HG03066 (cell line): ENCODE measurements at regions not wholly inside any gene's neighbourhood (a gene's known extent, or its start where the extent isn't known, plus 50 kb on each side); places are given as distances from the start of the nearest gene placed in this dataset.

Source experiments
- ATAC-seq: cut with Tn5 transposase; IDR thresholded peaks from one replicate; pipeline ENCODE4 v1.9.1; 2021; ENCODE audit warnings: low read depth; ENCODE audit not compliant: unreplicated experiment

DNA sequence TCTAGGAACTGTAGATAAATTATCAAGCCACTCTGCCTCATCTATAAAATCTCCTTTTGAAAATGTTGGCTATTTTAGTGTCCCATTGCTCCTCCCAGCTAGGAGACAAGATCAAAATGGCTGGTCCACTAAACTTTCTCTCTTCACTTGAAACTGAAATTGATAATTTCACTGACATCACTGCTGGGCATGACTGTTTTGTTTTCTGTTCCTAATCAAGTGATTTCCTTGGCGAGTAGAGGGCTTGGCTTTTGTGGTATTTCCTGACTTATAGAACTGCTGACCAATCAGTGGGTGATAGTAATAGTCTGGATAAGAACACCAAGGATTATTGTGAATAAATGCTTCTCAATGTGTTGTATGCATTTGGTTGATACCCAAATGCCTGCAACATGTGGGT is 2152.9 kb downstream of the ARAP2 start:
- ATAC-seq = no peak

DNA sequence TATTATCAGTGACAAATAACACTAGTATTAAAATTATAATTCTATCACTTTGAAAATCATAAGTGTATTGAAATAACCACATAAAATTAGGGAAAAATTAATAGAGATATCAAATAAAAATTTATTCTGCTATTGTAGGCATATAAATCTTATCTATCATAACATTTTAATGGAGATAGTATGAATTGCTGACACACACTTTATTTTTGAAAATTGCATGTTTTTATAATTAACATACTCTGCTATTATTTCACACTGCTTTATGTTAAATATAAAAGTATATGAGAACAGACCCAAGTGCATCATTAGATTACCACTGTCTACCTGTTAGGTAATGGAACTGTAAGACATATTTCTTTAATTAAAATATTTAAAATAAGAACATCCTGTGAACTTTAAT is 2150.2 kb downstream of the ARAP2 start:
- no peak for ATAC-seq

DNA sequence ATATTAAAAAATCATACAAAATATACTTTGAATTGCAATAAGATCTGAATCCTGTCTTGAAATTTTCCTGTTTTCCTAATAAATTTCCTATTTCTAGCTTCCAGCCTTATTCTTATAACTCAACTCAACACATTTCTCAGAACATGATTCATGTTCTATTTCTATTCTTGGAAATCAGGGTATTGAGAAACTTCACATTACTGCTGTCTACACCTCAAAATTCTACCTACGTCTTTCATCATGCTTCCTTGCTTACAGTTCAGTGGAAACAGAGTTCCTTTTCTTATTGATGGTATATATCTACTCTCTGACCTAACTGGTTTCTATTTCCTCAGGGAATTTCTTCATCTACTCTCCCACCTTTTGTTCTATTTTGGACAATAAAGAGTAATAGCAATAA is 2139.0 kb downstream of the ARAP2 start:
- ATAC-seq = no peak

DNA sequence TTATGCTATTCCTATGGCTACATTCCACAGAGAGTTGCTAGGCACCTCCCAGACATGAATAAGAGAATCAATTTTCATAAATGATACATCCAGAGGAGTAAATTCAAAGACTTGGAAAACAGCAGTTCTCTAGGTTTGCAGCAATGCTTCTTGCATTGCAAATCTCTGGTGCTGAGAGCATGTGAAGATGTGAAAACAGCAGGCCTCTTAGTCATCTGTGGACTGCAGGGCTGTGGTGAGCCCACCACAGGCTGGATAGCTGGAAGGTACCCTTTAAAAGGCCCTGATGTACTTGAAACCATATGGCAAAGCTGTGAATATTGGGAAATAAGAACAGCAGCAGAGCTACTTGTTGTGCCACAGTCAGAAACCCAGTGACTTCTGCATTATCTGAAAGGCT is 2135.9 kb downstream of the ARAP2 start:
- ATAC-seq = no peak

DNA sequence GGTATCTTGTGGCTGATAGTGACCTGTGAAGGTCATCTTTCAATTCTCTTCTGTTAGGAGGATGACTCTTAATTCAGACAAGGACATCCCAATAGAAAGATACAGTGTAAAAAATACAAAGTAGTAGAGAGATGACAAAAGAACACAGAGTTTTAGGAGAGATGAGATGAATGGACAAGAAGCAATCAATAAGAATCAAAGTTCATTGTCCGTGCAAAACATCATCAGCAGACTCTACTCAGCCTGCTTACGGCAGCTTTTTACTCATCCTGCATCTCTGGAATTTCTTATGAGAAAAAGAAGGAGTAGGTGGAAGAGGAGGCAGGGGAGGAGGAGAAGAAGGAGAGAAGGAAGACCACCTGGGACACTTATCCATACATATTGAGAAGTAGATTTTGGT is 2131.7 kb downstream of the ARAP2 start:
- no peak for ATAC-seq

DNA sequence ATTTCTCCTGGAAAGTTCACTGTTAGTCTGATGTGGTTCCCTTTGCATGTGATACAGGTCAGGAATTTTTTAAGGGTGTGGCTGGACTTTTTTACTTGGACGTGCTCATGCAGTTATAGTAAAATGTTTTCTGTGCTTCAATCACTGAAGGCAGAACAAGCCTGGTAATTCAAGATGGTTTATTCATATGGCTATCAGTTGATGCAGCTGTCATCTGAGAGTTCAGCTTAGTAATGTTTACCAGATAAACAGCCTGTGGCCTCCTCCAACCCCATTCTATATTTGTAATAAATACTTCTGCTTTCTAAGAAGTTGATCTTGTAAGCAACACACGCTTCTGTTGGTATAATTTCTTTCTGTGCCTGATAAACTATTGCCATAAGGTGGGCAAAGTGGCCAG is 2105.9 kb downstream of the ARAP2 start:
- ATAC-seq = no peak

DNA sequence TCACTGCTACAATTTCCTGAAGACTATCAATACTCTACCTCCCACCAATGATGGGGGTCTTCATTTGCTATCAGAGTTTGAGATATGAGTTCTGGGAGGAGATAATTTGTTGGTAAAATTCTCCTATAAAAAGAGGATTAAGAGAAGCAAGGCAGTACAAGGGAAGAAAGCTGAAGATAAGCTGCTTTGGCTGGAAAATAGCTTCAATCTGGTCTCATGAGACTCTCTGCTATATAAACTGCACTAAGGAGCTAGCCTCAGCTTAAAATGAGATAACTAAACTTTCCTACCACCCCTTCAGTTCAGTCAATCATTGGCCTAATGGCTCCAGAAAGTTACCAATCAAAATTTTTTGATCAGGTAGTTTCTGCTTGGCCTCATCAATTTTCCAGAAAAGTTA is 2105.0 kb downstream of the ARAP2 start:
- no peak for ATAC-seq

DNA sequence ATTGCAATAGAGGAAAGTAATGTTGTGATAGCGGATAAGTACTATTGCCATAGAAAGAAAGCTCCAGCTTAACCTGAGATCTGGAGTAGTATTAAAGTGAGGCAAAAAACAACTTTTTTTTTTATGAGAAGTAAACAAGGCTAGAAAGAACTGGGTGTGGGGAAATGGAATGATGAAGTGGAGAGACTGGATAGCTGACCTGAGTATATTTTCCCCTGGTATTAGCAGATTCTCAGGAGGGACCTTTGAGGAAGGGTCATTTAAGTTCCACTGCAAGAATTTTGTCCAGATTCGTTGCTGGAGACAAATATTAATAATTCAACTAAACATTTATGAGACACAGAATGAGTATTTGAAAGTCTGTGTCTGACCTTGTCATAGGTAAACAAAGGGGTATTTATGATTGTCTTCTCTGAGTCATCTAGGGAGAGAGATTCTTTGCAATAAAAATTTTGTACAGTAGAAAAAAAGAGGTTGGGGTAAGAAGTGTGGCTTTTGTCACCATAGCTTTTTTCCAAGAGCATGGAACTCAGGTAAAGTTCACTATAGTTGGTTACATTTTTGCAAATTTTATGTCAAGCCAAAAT is 2095.9 kb downstream of the ARAP2 start:
- ATAC-seq = no peak

DNA sequence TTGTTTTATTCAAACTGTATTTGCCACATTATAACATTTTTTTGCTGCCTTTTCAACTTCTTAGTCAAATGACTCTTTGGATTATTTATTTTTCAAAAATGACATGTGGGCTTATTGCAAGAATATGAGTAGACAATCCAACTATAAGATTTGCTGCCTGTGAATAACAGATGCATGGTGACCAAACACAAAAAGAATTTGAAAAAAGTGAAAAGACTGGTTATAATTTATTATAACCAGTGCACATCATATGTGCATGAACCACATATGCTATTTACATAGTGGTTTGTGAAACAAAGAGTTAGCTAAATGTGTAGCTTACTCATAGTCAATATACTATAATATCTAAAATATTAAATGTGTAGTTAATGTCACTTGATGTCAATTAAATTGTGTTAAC is 2086.8 kb downstream of the ARAP2 start:
- ATAC-seq = no peak

DNA sequence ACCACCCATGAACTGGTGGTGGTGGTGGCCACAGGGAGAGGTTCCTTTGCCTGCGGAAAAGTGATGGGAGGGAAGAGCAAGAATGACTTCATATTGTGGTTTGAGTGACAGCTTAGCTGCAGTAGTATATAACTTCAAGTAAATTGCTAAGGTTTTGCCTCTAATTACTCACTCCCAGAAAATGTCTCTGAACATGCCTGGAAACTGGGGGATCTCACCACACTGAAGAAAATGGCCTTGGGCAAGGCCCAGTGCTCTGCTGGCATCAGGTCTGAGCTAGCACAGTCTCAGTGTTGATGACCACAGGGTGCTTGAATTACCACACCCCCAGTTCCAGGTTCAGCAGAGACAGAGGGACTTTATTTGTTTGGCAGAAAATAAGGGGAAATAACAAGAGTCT is 2085.4 kb downstream of the ARAP2 start:
- ATAC-seq = no peak

DNA sequence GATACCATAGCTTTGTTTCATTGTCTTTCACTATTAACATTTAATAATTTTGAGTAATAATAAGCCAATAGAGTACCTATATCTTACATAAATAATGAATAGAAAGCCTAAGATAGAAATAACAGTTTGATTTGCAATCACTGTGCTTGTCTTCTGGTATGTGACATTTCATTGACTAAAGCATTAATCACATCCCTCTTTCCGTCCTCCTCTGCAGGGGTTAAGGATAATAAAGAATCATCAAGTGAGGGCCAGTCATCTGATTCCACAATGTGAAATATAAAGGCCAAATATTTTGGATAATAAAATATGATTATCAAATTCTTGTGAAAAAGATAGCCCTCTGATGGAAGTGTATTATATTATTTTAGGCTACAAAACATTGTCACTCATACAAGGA is 2073.4 kb downstream of the ARAP2 start:
- no peak for ATAC-seq

DNA sequence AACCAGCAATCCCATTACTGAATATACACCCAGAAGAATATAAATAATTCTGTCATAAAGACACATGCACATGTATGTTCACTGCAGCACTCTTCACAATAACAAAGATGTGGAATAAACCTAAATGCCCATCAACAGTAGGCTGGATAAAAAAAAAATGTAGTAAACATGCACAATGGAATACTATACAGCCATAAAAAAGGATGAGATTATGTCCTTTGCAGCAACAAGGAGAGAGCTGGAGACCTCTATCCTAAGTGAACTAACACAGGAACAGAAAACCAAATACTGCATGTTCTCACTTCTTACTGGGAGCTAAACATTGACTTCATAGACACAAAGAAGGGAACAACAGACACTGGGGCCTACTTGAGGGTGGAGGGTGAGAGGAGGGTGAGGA is 2067.7 kb downstream of the ARAP2 start:
- no peak for ATAC-seq

DNA sequence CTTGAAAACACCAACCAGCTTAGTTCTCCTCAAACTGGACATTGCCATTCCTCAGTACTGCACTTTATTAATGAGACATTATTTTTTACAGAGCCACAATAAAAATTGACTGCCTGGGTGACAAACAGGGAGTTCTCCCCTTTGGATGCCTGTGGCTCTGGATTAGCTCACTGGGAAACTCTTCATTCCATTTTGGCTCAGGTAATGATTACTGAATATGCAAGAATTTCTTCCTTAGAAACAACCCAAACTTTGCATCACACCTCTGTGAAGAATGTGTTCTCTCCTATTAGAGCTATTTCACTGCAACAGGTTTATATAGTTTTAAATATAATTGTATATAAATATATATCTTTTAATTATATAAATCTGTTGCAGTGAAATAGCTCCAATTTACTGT is 2065.8 kb downstream of the ARAP2 start:
- ATAC-seq = no peak

DNA sequence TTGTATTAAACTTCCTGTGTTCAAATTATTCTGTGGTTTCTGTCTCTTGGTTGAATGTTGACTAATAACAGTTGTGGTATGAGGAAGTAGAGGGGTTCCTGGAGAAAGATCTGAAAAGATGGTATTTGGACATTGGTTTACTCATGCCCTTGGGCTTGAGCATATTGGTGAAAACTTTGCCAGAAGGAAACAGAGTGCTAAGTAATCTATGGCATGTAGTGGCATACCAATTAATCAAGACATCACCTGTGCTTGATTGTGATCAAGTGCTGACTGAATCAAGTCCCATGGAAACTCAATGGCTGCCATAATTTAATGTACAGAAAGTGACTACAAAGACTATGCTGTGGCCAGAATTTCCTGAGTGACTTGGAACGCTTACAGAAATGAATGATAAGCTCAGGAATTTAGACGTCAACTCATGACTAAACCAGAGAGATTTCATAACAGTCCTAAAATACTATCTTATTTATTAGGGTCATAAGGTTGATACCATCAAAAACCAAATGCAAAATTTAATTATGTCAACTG is 2062.9 kb downstream of the ARAP2 start:
- no peak for ATAC-seq

DNA sequence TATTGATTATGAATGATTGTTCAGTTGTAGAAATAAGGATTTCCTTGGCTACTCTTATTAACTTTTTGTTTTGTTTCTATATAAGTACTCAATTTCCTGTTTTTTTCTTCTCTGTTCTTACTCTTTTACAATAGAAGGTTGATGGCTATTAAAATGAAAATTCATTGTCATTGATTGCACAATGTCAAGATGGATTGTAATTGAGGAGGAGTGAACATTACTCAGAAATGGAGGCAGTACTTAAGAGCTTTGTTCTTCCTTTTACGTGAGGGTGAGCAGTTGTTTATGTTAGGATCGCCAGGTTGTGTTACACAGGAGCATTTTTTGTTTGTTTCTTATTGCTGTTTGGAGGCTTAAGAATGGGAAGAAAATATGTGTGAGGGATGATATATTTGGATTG is 2062.4 kb downstream of the ARAP2 start:
- ATAC-seq = no peak

DNA sequence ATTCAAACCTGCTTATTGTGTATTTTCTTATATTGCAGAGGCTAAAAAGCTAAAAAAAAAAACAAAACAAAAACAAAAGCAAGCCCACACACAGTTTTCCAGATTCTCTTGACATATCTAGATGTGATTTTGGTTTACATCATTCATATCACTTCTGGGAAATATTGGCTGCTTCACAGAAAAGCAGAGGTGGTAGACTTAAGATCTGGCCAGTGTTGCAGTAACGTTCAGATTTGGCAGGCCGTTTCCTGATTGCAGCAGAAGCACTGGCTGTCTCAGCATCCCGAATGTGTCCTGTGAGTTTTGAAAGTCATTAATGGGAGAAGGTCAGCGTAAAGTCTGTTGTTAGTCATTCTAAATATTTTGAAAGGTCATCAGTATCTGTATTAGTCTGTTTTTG is 2062.0 kb downstream of the ARAP2 start:
- ATAC-seq = no peak

DNA sequence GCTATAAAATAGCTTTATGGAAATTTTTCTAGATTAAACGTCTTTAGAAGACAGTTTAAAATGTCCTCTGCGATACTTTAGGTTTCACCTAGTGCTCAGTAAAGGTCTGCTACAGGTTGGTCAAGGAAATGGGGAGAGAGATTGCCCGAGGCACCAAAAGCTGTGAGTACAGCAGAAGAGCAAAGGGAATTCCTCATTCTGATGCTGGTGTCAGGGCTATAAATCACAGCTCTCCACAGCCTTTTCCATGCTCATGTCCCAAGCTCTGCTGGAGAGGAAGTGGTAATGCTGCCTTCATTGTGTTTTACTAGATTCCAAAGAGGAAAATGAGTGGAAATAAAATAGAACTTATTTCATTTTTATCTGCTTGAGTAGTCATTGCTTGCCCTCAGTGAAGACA is 2060.4 kb downstream of the ARAP2 start:
- no peak for ATAC-seq

DNA sequence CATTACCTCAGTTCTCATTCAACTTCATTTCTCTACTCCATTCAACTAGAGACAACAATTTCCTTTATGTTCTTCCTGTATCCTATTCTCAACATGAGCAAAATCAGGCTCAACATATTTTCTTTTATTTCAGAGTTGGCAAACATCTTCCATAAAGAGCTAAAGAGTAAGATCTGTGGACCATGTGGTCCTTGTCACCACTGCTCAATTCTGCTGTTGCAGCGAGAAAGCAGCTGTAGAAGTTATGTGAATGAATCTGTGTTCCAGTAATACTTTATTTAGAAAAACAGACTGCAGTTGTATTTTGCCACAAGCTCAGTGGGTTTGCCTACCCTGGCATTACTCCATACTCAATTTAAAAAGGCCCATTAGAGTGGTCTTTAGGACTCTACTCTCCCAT is 2057.3 kb downstream of the ARAP2 start:
- ATAC-seq = no peak

DNA sequence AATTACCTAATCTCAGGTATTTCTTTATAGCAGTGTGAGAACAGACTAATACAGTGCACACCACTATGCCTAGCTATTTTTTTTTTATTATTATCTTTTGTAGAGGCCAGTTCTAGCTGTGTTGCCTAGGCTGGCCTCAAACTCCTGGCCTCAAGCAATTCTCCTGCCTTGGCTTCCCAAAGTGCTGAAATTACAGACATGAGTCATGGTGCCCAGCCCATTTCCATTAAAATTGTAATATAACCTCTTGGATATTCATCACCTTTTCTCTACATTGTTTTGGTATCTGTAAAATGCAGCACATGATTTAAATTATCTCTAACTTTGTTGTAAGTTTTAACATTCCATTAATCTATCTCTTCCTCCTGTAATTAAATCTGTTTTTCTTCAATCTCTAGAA is 2052.9 kb downstream of the ARAP2 start:
- ATAC-seq = no peak

DNA sequence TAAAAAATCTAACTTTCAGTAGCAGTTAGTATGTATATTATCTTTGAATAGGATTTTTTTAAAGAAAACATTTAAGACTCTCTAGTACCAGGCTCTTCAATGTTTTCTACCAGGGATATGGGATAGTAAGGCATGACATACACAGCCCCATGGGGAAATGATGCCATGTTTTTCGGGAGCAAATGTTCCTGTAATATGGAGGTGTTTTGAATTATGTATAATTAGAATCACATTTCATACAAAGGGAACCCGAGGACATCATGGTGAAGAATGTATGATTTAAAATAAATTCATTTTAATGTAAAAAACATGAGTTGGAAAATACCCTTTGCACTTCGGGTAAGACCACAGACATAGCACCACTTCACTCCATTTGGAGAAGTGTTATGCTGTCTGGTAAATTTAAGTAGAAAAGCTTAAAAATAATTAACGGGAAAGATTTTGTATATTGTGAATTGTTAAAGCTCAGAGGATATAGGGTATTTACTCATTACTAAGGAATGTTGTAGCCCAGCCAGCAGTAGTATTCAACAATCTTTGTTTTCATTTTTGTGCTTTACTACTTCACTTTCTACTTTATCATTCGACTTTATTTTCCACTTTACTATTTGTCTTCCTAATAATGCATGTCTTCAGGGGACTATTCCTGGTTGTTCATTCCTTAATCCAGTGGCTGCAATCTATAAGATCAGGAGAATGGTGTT is 2050.7 kb downstream of the ARAP2 start:
- no peak for ATAC-seq

DNA sequence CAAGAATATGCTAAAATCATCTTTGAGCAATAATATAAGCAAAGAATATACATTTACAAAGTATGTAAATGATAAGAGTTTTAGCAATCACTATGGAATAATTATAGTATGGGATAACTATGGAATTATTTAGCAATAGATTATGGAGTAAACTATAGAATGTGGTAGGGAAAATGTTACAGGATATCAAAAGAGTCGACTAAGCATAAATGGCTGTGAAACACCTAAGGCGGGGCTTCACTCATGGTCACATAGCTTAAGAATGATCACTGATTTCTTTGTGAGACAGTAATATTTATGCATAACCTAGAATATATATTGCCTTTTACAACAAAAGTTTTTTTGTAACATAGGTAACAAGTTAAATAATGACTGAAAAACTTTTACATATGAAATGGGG is 2049.7 kb downstream of the ARAP2 start:
- ATAC-seq = no peak

DNA sequence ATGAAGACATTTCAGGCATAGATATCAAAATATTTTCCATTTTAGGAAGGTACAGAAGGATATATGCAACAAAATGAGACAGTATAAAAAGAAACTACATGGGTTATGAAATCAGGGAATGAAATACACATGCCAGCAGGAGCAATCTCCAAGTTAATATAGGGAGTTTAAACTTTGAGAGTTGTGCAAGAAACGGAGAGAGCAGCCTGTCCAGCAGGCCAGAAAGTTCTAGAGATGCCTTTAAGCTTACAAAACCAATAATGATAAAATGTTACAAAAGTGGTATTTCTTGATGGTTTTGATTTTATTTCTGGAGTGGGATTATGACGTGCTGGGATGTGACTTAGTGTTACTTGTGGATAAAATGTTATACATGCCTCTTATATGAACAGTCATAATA is 2047.9 kb downstream of the ARAP2 start:
- ATAC-seq = no peak

DNA sequence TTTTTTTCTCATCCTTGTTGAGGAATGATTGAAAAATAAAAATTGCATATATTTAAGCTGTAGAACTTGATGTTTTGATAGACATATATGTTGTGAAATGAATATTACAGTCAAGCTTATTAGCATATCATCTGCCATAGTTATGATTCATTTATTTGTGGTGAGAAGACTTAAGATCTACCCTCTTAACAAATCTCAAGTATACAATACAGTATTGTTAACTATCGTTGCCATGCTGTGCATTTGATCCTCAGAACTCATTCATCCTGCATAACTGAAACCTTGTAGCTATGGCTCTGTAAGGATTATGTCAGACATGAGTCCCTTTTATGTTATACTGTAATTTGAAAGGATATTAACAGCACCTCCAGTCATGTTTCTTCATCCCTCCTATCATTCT is 2045.3 kb downstream of the ARAP2 start:
- no peak for ATAC-seq
